KG1 (cell line): ENCODE measurements at regions not wholly inside any gene's neighbourhood (a gene's known extent, or its start where the extent isn't known, plus 50 kb on each side); places are given as distances from the start of the nearest gene placed in this dataset.

Source experiments
- DNase-seq: peaks from one replicate; lab custom pipeline; 2025; lab: John Stamatoyannopoulos, UW

DNA sequence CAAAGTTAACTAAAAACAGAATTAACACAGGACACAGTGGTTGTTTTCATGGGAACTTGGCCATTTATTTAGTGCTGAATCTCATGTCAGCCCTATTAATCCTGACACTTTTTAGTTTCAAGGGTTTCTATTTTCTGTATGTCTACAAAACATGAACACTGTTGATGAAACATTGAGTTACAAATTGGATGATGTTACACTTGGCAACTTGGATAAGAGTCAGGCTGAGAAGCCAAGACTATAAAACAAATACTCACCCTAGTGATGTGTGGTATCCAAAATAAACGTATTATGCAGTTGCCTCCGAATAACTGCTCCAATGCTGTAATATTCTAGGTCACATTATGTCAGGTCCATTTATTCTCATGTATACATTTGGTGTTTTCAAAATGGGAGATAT is 349.6 kb downstream of the ZIC1 start:
- DNase-seq: no peak

DNA sequence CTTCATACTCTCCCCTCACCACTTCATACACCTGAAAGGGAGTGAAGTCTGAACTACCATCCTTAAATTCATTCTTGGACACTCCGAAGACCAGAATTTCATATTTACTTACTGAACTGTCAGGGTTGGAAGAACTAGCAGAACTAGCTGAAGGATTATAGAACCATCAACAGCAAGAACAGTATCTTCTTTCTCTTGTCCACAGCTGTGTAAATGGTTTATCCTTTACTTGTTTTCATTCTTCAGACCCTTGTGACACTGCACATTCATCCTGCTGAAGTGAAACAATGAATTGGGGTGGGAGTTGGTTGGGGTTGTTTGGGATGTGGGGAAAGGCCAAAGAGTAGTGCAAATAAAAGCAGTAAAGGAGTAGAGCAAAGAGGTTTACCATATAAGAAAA is 350.9 kb downstream of the ZIC1 start:
- no peak for DNase-seq

DNA sequence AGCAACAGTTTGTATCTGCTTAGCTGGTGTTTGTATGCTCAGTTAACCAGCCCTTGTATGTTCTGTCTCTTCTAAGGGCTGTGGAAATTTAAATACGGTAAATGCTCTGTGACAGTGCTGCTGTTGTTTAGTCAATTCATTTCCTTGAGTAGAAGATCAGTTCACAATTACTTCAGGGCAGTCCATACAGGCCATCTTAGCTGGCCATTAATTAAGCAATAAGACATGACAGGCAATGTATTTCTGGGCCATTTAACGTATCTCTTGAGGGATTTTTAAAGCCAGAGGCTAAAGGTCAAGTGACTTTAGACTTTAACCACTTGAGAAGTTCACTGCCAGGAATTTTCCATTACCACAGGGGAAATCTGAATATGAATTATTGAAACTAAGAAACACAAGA is 351.8 kb downstream of the ZIC1 start:
- DNase-seq: no peak

DNA sequence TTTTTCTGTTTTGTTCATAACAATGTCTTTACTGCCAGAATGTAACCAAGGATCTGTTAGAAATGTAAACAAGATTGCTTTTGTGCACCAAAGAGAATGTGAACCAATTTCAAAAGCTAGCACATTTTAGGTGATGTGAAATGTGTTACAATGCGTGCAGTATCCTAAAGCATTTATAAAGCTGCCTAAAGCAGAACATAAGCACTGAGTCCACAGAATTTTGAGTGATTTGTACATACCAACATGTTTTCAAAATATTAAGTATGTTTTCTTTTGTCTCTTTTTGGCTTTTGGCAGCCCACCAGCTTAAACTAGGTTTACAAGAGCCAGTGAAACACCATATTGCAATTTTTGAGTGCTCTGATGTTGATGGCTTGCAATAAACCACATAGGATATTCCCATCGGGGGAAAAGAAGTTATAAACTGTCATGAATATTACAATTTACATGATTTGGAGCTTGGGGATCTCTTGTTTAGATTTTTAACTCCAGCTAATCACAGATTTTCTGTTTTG is 364.0 kb downstream of the ZIC1 start:
- no peak for DNase-seq

DNA sequence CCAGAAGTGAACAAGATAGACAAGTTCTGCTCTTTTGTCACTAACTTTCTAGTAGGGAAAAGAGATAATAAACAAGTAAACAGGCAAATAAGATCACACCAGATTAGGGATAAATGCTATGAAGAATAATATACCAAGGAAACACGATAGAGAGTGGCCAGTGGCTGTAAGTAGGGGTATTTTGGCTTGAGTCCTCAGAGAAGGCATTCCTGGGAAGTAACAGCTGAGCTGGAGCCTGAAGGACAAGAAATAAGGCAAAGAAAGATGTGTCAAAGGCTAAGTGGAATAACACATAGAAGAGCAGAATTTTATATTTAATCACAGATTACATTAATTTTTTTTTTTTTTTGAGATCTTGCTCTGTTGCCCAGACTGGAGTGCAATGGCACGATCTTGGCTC is 366.2 kb downstream of the ZIC1 start:
- DNase-seq: no peak

DNA sequence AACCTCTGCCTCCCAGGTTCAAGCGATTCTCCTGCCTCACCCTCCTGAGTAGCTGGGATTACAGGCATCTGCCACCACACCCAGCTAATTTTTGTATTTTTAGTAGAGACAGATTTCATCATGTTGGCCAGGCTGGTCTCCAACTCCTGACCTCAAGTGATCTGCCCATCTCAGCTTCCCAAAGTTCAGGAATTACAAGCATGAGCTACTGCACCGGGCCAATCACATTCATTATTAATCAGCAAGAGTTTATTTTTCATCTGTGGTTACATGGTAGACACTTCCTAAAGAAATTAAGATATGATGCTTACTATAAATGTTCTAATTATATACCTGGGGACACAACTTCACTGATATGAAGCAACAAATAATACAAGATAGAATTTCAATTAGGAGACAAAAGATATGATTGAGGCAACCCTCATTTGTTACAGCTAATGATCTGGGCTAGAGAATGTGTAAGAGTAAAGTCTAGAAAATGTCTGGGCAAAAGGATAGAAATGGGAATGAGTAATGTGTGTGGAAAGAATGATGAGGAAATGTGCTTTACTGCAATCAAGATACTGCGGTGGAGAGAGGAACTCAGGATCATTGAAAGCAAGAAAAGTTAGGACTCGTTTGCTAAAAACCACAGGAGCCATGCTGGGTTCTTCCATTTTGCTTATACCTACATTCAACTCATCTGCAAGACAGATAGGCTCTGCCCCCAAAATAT is 366.8 kb downstream of the ZIC1 start:
- no peak for DNase-seq

DNA sequence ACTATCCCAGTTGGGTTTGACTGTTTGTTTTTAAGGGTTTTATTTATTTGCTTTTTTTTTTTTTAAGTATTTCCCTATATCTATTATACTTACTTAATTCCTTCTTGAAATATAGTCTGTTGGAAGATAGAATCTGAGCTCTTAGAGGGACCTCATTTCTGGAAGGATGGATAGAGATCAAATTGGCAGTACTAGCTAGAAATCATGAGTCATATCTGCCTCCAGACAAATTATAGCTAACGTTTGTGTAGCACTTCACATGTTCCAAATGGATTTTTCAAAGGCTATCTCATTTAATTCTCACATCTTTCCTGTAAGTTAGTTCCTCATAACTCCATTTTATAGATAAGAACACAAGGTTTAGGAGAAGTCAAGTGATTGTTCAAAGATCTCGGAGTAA is 384.7 kb downstream of the ZIC1 start:
- no peak for DNase-seq

DNA sequence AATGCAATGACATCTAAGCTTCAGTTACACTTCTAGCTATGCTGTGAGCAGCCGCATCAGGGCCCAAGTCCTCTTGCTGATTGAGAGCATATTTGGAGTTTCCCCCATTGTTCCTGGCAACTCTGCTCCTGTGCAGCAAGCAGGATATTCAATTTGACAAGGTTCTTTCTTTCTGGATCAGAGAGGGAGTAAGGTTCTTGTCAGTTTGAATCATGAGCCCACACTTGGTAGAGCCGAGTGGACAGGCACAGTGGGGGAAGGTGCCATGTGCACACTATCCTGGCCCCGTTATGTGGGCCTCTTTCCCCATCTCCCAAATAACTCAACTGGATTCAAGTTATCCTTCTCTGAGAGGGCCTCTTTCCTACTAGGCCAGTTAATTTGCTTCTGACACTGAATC is 385.4 kb downstream of the ZIC1 start:
- DNase-seq: no peak

DNA sequence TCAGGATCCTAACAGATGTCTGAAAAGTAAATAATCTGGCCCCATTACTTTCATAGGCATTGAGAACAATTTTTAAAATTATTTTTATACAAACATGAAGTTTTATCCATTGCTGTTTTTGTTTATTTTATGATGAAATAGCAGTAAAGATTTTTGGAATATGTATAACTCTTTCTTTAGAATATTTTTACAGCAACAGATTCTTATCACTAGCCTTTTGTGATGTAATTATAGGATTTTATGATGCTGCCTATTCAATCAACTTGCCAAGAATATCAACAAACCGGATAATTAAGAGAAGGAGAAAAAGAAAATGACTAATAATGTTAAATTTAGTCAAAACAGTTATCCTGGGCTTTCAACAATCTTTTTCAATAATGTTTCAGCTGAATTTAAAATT is 386.3 kb downstream of the ZIC1 start:
- no peak for DNase-seq

DNA sequence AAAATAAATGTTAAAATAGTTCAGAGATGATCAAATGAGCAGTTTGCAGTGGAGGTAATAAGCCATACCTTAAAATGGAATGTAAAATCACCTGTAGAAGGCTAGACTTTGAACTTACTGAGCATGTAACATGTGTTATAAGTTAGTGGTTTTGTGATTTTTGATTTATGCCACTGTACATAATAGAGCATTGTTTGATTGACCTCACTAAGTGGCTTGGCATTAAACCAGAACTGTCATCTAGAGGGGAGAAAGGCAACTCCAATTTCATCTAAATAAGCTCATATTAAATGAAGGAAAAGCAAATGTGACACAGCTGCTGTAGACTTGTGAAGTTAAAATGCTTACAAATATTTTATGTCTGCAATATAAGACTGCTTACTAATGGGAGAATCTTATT is 387.9 kb downstream of the ZIC1 start:
- DNase-seq: no peak

DNA sequence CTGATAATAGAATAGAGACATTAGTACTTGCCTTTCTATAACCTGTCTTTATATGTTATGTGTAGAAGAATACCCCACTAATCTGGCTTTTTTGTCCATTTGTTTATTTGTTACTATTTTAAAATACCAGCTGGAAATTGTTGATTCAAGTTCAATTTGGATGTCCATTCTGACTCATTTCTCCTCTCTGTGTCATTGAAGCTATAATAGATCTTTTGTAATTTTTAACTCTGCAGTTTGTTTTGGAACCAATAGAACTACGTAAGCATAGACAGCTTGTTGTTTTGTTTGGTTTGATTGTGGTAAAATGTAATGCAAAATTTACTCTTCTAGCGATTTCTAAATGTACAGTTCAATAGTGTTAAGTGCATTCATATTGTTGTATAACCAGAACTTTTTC is 390.4 kb downstream of the ZIC1 start:
- DNase-seq: no peak

DNA sequence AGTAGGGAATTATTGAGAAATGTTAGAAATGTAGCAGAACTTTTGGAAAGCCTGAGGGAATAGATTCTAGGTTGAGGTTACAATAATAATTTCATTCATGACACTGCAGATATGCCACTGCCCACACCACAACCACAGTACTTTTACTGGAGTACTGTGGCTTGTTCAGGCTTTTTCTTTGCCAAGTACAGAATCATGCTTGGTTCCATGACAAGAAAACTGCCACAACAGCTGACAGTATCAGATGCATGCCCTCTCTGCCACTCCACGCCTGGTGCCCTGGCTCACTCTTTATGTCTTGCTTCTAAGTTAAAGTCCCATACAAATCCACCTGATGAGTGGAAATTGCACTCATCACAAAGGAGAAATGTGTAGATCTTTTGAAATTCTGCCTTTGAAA is 398.6 kb downstream of the ZIC1 start:
- DNase-seq: no peak

DNA sequence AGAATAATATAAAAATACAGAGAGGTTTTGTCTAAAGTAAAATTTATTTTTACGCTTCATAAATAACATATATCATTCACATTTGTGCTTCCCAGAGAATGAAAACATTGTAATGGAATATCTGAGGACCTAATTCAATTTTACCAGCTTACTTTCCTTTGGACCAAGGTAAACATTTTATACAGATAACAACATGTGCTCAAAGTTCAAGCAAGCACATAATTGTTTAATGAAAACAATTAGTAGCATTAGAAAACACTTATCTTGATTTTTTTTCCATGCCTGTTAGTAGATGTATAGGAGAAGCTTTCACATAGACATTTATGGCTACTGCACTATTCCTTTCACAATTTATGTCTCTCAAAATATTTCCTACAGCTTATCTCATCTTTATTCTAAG is 400.0 kb downstream of the ZIC1 start:
- no peak for DNase-seq

DNA sequence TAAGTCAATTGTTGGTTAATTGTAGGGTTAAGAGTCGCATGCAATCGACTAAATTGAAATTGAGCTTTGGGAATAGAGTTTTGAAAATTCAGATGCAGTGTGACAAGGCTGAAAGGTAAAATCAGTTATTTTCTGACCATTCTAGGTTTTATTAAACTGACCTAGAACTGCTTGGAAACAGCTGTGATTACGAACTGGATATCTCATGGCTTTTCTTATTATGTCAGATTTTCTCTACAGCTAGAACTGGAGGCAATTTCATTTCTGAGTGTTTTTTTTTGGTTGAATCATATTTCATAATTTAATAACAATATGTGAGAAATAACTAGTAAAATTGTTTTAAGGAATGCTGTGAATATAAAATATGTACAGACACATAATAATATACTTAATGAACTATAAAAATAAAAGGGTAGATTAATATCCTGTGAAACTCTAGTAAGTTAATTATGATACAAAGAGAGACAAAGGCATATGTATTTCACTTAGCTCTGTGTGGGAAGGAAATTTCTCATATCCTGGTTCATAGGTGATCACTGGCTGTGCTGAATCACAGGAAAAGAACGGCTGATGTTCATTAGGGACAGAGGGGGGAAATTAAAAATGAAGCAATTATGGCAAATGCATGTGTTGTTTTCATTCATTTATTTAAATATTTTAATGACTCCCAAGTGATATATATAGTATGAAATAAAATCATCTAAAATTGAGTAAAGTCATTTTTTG is 403.2 kb downstream of the ZIC1 start:
- DNase-seq: no peak

DNA sequence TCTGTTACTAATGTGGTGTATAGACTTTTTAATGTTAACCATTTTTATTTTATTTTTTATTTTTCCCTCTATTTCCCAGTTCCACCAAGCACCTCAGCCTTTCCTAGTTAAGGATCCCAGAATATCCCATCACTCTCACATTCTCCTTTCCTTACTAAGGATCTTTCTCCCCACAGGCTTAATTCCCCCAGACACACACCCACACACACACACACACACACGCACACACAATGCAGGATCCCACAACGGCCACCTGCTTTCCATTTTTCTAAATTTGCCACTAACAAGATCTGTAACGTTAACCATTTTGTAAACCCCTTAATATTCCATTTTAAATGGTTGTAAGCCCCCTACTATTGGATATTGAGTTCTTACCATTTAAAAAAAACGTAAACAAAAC is 404.1 kb downstream of the ZIC1 start:
- DNase-seq: no peak

DNA sequence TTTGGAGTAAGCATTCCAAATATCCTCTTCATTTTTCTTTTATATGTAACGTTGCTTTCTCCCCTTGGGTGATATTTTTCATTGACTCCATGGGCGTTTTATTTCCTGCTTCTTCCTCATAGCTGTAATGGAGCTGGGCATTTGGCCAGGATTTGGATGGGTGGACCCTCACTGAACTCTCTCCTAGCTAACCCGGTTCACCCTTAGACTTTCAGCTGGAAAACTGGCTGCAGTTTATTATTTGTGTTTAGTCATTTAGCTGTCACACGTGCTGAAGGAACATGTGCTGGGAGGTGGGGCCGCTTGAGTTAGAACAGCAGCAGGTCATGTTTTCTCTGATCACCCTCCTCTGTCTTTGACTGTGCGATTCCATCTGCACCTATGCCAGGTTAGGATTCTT is 407.6 kb downstream of the ZIC1 start:
- DNase-seq: no peak

DNA sequence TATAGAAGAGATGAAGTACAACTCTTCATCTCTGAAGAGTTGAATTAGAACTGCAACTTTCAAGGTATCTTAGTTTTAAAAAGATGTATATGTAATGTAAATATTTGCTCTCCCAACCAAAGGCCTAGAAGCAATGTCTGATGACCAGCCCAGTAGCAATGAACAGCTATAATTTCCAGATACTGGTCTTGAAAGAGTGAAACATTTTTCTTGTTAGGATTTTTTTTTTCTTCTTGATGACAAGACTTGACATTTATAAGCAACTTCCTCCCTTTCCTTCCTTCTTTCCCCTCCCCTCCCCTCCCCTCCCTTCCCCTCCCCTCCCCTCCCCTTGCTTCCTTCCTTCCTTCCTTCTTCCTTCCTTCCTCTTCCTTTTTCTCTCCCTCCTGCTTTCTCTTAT is 423.4 kb downstream of the ZIC1 start:
- no peak for DNase-seq

DNA sequence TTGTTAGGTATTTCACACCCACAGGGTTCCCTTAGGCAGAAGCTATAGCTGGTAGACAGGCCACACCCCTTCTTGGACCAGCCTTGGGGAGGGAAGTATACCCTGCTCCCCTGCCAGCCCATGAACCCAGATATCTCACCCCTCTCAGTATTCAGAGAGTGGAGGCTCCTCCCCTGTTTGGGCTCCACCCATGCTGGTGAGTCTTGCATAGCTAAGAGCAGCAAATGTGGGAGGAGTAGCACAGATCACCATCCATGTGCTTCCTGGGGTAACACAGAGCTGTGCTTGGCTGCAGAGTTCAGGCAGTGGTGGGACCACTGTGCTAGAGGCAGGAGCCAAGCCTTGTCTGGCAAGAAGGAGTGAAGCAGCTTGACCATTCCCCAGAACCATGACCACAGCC is 427.2 kb downstream of the ZIC1 start:
- no peak for DNase-seq

DNA sequence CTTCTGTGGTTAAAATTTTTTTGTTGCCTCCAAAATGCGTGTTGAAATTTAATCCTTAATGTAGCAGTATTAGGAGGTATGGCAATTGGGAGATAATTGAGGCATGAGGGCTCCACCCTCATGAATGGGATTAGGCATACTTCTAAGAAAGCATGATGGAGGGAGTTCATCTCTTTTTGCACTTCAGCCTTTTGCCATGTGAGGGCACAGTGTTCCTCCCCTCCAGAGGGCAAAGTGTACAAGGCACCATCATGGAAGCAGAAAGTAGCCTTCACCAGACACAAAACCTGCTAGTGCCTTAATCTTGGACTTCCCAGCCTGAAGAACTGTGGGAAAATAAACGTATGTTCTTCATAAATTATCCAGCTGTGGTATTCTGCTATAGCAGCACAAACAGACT is 429.5 kb downstream of the ZIC1 start:
- no peak for DNase-seq

DNA sequence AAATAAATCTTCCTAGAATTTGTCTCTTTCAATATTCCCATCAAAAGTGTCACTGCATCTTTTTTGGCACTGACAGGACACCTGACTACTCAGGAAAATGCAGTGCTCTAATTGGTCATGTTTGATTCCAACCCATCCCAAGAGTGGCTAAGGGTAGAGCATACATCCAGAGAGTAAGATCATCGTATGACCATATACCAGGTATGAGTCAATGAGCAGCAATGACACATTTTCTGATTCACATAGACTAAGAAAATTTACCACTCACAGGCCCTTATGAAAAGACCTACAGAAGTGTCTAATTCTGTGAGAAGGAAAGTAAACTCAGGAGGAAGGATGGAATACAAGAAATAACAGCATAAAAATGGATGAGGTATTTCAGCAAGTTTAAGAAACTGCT is 434.2 kb downstream of the ZIC1 start:
- no peak for DNase-seq

DNA sequence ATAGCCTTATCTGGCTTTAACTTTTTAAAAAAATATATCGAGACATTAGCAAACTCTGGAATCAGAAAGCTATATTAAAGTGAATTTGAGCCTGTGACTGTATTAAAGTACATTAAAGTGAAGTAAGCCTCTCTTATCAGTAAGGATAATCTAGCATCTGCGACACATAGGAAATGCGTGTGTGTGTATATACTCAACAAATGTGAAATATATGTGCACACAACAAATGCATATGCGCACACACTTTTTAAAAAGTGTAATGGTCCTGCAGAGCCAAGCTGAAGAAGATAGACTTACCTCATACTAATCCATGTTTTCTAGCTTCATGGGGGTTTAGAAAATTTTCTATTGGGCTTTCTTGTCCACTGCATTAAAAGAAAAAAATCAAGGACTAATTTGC is 437.1 kb downstream of the ZIC1 start:
- DNase-seq: no peak

DNA sequence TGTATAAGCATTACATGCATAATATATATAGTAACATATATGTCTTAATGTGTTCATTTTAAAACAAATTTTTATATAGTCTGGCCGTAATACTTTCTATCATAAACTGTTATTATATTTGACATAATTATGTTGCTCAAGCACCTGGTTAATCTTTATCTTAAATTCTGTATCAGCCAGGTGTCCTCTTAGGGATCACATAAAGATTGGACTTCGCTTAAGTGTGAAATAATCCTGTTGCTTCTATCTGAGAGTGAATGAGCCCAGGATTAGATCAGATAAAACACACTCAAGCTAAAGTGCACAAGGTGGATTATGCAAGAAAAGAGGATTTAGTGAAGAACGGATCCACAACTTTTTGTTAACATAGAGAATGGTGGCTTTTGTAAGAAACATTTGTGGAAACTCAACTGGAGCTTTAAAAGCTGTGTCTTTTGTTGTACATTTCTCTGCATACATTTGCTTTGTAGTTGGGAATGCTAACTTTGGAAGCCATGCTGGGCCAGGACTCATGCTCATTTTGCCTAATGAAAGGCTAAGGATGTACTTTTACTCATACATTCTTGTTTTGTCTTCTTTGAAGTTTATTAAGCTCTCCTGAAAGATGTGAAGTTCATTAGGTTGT is 437.8 kb downstream of the ZIC1 start:
- DNase-seq: no peak

DNA sequence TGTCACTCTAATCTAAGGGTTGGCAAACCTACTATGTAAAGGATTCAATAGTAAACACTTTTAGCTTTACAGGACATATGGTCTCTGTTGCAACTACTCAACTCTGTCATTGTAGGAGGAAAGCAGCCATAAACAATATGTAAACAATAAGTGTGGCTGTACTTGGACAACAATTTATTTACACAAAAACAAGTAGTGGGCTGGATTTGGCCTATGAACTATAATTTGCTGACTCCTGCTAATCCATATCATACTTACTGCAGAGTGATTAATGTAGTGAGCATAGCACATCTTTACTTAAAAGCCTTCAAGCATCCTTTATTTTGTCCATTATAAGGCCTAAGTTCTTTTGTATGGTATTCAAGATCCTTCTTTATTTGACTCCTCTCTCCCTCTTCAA is 441.9 kb downstream of the ZIC1 start:
- DNase-seq: no peak
